ENCODE measurements at regions not wholly inside any gene's neighbourhood (a gene's known extent, or its start where the extent isn't known, plus 50 kb on each side); places are given as distances from the start of the nearest gene placed in this dataset.

GRCh38 chr20:24211972-24212371, 223.4 kb upstream of the GGTLC1 start:
- H3K4me3 ChIP-seq (ENCODE audit: low read depth, poor library complexity, severe bottlenecking) = no peak overlapping the region
- intact Hi-C loops (cut with DNase I; ENCODE audit: low total_unique reads) = no loop called here
- TF ChIP-seq, protein P1, sequence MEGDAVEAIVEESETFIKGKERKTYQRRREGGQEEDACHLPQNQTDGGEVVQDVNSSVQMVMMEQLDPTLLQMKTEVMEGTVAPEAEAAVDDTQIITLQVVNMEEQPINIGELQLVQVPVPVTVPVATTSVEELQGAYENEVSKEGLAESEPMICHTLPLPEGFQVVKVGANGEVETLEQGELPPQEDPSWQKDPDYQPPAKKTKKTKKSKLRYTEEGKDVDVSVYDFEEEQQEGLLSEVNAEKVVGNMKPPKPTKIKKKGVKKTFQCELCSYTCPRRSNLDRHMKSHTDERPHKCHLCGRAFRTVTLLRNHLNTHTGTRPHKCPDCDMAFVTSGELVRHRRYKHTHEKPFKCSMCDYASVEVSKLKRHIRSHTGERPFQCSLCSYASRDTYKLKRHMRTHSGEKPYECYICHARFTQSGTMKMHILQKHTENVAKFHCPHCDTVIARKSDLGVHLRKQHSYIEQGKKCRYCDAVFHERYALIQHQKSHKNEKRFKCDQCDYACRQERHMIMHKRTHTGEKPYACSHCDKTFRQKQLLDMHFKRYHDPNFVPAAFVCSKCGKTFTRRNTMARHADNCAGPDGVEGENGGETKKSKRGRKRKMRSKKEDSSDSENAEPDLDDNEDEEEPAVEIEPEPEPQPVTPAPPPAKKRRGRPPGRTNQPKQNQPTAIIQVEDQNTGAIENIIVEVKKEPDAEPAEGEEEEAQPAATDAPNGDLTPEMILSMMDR (IDR thresholded peaks at IDR 0.05) = no peak
- TF ChIP-seq POLR2A (IDR thresholded peaks at IDR 0.05) = no peak
- DNase-seq (ENCODE audit: low spot score in 2 of 2) = no peak

- no peak overlapping the region for H3K4me3 ChIP-seq (ENCODE audit: low read depth, poor library complexity, severe bottlenecking)
- DNase-seq (ENCODE audit: low spot score in 2 of 2) = no peak
- WGBS, 2 donors = 74 to 79% methylated on average over 2 of the region's 2 CpGs
- intact Hi-C loops (cut with DNase I; ENCODE audit: low total_unique reads) = no loop called here
- TF ChIP-seq, protein P1 (IDR thresholded peaks at IDR 0.05) = no peak
- no peak for TF ChIP-seq POLR2A (IDR thresholded peaks at IDR 0.05)
Measured at GRCh38 chr20:24210356-24210755, 221.8 kb upstream of the GGTLC1 start.

DNA sequence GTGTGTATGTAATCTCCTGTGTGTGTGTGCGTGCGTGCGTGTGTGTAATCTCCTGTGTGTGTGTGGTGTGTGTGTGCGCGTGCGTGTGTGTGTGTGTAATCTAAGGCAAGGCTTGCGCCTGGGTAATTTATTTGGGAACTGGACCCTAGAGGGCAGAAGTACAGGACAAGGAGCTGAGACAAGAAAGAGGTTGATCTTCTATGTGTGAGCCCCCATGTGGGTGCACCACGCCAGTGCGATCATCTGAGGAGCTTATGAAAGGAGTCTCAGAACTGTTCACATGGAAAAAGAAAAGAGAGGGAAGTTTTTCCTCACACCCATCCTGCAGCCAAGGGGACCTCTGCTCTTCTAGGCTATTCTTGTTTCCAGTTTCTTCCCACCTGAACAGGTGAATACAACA, 220.1 kb upstream of the GGTLC1 start:
- 92 to 94% methylated on average over 9 of the region's 9 CpGs for whole genome bisulfite sequencing, 2 donors
- no peak for TF ChIP-seq POLR2A (IDR thresholded peaks at IDR 0.05)
- TF ChIP-seq, protein P1 (IDR thresholded peaks at IDR 0.05) = no peak
- intact Hi-C loops (cut with DNase I; ENCODE audit: low total_unique reads) = no loop called here
- no peak for DNase-seq (ENCODE audit: low spot score in 2 of 2)
- no peak overlapping the region for H3K4me3 ChIP-seq (ENCODE audit: low read depth, poor library complexity, severe bottlenecking)

- no peak overlapping the region for H3K4me3 ChIP-seq (ENCODE audit: low read depth, poor library complexity, severe bottlenecking)
- WGBS, 2 donors = 82 to 87% methylated on average over 26 of the region's 26 CpGs
- DNase-seq (ENCODE audit: low spot score in 2 of 2) = no peak
- intact Hi-C loops (cut with DNase I; ENCODE audit: low total_unique reads) = no loop called here
- no peak for TF ChIP-seq POLR2A (IDR thresholded peaks at IDR 0.05)
- TF ChIP-seq, protein P1 (IDR thresholded peaks at IDR 0.05) = no peak
Measured at GRCh38 chr20:24207803-24208300, 219.3 kb upstream of the GGTLC1 start.

DNA sequence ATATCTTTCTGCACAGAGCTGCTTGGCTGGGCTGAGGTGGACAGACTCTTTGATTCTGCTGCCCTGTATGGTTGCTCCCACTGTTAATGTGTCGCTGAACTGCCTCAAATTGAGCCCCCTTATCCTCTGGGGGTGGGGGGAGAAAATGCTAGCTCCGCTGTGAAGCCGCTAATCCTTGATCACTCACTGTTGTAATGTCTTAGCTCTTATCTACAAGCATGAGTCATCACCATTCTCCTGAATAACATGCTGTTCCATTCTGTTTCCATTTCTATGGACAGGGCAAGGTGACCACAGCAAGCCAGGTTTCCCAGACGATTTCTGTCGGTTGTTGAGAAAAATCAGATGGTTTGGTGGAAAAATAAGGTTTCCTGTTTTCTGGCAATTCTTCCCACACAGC, 218.4 kb upstream of the GGTLC1 start:
- intact Hi-C loops (cut with DNase I; ENCODE audit: low total_unique reads) = no loop called here
- DNase-seq (ENCODE audit: low spot score in 2 of 2) = no peak
- 77 to 82% methylated on average over 5 of the region's 5 CpGs for WGBS, 2 donors
- TF ChIP-seq, protein P1 (IDR thresholded peaks at IDR 0.05) = no peak
- TF ChIP-seq POLR2A (IDR thresholded peaks at IDR 0.05) = no peak
- no peak overlapping the region for H3K4me3 ChIP-seq (ENCODE audit: low read depth, poor library complexity, severe bottlenecking)

- 72 to 75% methylated on average over 7 of the region's 7 CpGs for WGBS, 2 donors
- no peak for DNase-seq (ENCODE audit: low spot score in 2 of 2)
- TF ChIP-seq, protein P1 (IDR thresholded peaks at IDR 0.05) = no peak
- TF ChIP-seq POLR2A (IDR thresholded peaks at IDR 0.05) = no peak
- intact Hi-C loops (cut with DNase I; ENCODE audit: low total_unique reads) = no loop called here
- H3K4me3 ChIP-seq (ENCODE audit: low read depth, poor library complexity, severe bottlenecking) = no peak overlapping the region
Measured at GRCh38 chr20:24203526-24204183, 215.1 kb upstream of the GGTLC1 start.
